HEK293T (cell line): ENCODE measurements at regions not wholly inside any gene's neighbourhood (a gene's known extent, or its start where the extent isn't known, plus 50 kb on each side); places are given as distances from the start of the nearest gene placed in this dataset.

ENCODE experiments used
- CTCF ChIA-PET: fragments of 350-600 bp; formaldehyde crosslinking; extraction: SDS; loops from one replicate; lab custom pipeline; 2021; ENCODE audit warnings: antibody characterized with exemption, inconsistent platforms; lab: Yijun Ruan, JAX
- POLR2A ChIA-PET: fragments of 350-600 bp; formaldehyde crosslinking; extraction: SDS; loops from one replicate; lab custom pipeline; 2020; ENCODE audit warnings: antibody characterized with exemption, inconsistent platforms; lab: Yijun Ruan, JAX
- DNase-seq: peaks from one replicate; pipeline ENCODE4 v3.0.0; 2012; ENCODE audit warnings: mixed read lengths; ENCODE audit errors: extremely low spot score
- ARNT ChIP-seq: fragments of 450-650 bp; IDR thresholded peaks from 2 replicates; pipeline ENCODE4 v1.6.1; 2017; ENCODE audit warnings: mild to moderate bottlenecking
- BHLHE40 ChIP-seq: fragments of 450-650 bp; IDR thresholded peaks from 2 replicates; pipeline ENCODE4 v1.6.1; 2016; ENCODE audit warnings: mild to moderate bottlenecking, moderate library complexity, borderline replicate concordance
- CTBP1 ChIP-seq: fragments of 450-650 bp; IDR thresholded peaks from 2 replicates; pipeline ENCODE4 v1.6.1; 2016; ENCODE audit warnings: borderline replicate concordance
- ELF4 ChIP-seq: fragments of 450-650 bp; IDR thresholded peaks from 2 replicates; pipeline ENCODE4 v1.6.1; 2017; ENCODE audit warnings: antibody characterized with exemption
- FOXA1 ChIP-seq: fragments of 450-650 bp; IDR thresholded peaks from 2 replicates; pipeline ENCODE4 v1.6.1; 2016; ENCODE audit warnings: mild to moderate bottlenecking
- FOXK2 ChIP-seq: fragments of 450-650 bp; IDR thresholded peaks from 2 replicates; pipeline ENCODE4 v1.6.1; 2016; ENCODE audit warnings: mild to moderate bottlenecking
- FOXM1 ChIP-seq: fragments of 450-650 bp; IDR thresholded peaks from 2 replicates; pipeline ENCODE4 v1.6.1; 2017; ENCODE audit warnings: mild to moderate bottlenecking, borderline replicate concordance
- HDGF ChIP-seq: fragments of 450-650 bp; IDR thresholded peaks from 2 replicates; pipeline ENCODE4 v1.6.1; 2017; ENCODE audit warnings: antibody characterized with exemption, borderline replicate concordance
- L3MBTL2 ChIP-seq: fragments of 450-650 bp; conservative IDR thresholded peaks from 2 replicates; pipeline ENCODE4 v1.6.1; 2016; ENCODE audit warnings: mild to moderate bottlenecking
- LEF1 ChIP-seq: fragments of 450-650 bp; IDR thresholded peaks from 2 replicates; pipeline ENCODE4 v1.6.1; 2017; ENCODE audit warnings: mild to moderate bottlenecking, borderline replicate concordance
- SP1 ChIP-seq: fragments of 450-650 bp; IDR thresholded peaks from 2 replicates; pipeline ENCODE4 v1.6.1; 2017
- SUZ12 ChIP-seq: fragments of 450-650 bp; IDR thresholded peaks from 2 replicates; pipeline ENCODE4 v1.6.1; 2016; ENCODE audit warnings: mild to moderate bottlenecking
- TARDBP ChIP-seq: fragments of 450-650 bp; IDR thresholded peaks from 2 replicates; pipeline ENCODE4 v1.6.1; 2016
- ZNF384 ChIP-seq: fragments of 450-650 bp; IDR thresholded peaks from 2 replicates; pipeline ENCODE4 v1.6.1; 2016
- TF ChIP-seq, protein P1 (sequence below): fragments of 450-650 bp; IDR thresholded peaks from 2 replicates; pipeline ENCODE4 v1.6.1; 2016

GRCh38 chr2:204072443-204073324 lies 136.1 kb downstream of the ICOS start:
- ChIA-PET POLR2A (no interaction called here), CTCF (interaction anchor here (0.6 to 0.9 kb wide), 3 partner anchors 8 to 105 kb away, joined by 3 to 4 read pairs (median 3); no protein-coding TSS in a partner anchor)
- TF ChIP-seq ZNF384 (no peak), FOXK2 (no peak), TARDBP (no peak)
- TF ChIP-seq, protein P1, sequence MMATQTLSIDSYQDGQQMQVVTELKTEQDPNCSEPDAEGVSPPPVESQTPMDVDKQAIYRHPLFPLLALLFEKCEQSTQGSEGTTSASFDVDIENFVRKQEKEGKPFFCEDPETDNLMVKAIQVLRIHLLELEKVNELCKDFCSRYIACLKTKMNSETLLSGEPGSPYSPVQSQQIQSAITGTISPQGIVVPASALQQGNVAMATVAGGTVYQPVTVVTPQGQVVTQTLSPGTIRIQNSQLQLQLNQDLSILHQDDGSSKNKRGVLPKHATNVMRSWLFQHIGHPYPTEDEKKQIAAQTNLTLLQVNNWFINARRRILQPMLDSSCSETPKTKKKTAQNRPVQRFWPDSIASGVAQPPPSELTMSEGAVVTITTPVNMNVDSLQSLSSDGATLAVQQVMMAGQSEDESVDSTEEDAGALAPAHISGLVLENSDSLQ = peak; percentile 60; the same call in 1 of the 2 replicates
- DNase-seq = peak; percentile 57

DNA sequence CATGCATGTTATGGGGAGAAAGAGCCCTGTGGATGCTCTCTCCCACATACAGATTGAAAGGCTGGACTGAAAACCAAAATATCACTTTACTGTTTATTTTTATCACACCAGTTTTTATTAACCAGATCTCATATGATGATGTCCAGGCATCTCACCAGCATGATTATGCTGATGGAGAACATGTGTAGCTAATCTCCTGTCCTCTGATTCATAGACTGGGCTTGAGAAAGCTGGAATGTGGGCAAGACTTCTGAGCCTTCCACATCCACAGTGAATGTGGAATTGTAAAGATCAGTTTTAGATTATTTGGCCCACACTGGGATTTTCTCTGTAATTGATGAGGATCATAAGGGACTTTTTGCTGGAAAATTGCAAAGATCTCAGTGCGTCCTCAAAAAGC lies 137.9 kb downstream of the ICOS start:
- no peak for DNase-seq
- no peak for TF ChIP-seq TARDBP
- no peak for TF ChIP-seq ARNT
- no peak for TF ChIP-seq ELF4
- TF ChIP-seq LEF1 = no peak
- ChIA-PET CTCF (no interaction called here), POLR2A (interaction anchor here (0.6 kb wide), 1 partner anchor 816 kb away, joined by 3 read pairs; no protein-coding TSS in a partner anchor)

DNA sequence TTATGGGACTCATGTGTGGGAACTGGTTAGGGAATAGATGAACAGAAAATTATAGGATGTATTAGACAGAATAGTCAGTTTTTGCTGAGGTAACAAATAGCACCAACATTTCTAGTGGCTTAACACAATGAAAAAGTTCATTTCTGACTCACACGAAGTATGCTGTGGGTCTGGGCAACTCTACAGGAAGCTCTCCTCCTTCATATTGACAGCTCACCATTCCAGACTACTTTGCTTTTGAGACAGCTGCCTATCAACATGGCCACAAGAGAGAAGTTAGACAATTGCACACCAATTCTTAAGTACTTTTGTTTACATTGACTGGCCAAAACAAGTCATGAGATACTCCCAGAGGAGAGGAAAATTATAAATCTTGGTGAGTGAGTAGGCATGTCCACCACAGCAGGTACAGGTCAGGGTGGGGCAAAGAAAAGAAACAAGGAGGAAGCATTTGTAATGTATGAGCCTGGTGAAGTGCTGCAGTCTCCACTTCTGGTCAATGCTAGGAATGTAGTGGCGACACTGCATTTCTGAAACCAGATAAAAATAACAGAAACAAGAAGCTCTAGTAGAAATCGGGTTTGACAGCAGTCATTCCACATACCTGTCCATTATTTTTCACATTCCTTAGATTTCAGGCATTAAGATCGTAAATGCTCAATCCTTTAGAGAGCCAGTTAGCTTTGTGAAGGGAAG lies 141.6 kb downstream of the ICOS start:
- POLR2A ChIA-PET = no interaction called here
- DNase-seq = no peak
- TF ChIP-seq FOXA1 (no peak), ZNF384 (no peak), HDGF (no peak), ARNT (no peak), FOXM1 (no peak), ELF4 (no peak), BHLHE40 (no peak), SUZ12 (no peak), SP1 (no peak)
- TF ChIP-seq, protein P1 = no peak
- CTCF ChIA-PET = no interaction called here

DNA sequence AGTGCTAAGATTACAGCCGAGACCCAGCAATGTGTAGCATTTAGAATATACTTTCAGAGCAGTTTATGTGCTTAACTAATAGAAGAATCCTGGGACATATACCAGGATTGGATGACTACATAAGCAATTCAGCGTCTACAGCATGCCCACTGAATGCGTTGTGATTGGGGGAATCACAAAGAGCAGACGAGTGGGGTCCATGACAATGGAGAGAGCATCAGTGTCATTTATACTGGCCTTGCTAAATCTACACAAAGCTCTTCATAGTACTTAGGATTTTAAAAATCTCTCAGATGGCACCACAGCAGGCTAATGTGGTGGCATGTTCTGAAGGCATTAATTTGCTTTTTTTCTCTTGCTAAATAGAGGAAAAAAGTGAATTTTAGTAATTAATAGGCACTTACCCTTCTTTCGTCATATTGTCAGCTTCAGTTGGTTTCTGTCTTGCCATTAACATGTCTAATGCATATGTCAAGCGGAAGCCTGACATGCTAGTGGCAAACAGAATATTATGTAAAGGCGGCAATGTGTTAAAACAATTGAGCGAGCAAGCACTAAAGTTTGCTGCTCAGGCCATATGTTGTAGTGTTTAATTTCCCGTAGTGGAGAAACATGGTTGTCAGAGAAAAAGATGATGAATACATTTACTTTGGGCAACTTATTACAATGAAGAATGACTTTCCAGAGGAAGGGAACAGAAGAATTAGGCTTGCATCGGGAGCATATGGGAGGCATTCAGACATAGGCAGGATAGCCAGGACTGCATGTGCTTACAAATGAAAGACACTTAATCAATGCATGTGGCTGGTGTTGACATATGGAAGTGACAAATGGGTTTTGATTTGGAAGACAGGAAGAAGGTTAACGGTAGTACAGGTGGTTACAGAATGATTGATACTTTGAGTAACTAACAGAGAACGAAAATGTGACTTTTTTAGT lies 145.2 kb downstream of the ICOS start:
- ChIA-PET POLR2A (no interaction called here), CTCF (interaction anchor here (1.6 kb wide), 1 partner anchor 9 kb away, joined by 4 read pairs; no protein-coding TSS in a partner anchor)
- no peak for DNase-seq
- TF ChIP-seq ARNT (no peak), SP1 (no peak), TARDBP (no peak), ZNF384 (no peak), CTBP1 (no peak), FOXA1 (no peak), ELF4 (no peak), SUZ12 (no peak), BHLHE40 (no peak), L3MBTL2 (no peak), HDGF (no peak), LEF1 (no peak)
- TF ChIP-seq, protein P1 = no peak

DNA sequence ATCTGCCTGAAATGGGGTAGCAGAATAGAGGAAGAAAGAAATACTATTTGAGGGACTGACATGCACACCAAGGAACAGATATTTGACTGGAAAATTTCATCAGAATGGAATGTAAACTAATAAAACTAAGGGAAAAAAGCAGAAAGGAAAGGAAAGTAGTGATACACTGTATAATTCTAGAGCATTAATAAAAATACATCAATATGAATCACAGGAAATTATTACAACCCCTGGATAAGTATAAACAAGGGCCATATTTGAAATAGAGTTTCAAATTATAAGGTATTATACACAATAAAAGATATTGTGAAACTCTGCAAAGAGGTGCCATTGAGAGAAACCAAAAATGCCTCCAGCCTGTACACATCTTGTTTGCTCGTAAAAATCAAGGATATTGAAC lies 149.6 kb downstream of the ICOS start:
- CTCF ChIA-PET = no interaction called here
- POLR2A ChIA-PET = no interaction called here
- no peak for DNase-seq
- TF ChIP-seq SUZ12 (no peak), FOXA1 (no peak), HDGF (no peak), ELF4 (no peak), L3MBTL2 (no peak), FOXM1 (no peak), TARDBP (no peak), ZNF384 (no peak)
- TF ChIP-seq, protein P1 = no peak
